Mesothelial cell of epicardium (in vitro differentiated cells): ENCODE measurements at regions not wholly inside any gene's neighbourhood (a gene's known extent, or its start where the extent isn't known, plus 50 kb on each side); places are given as distances from the start of the nearest gene placed in this dataset.
"Not testable (repeated sequence)": the region's sequence is repeated elsewhere in the genome, so short reads cannot be mapped to it uniquely, and the experiment has no call there.

Source experiments
- DNase-seq, 2 experiments: peaks; one replicate each; pipeline ENCODE4 v3.0.0; 2021; ENCODE audit warnings: low spot score in 2 of 2; ENCODE audit not compliant: unreplicated experiment in 2 of 2
- H3K27ac Mint-ChIP-seq: 2 replicates; pipeline ENCODE4 v1.8.0; 2021; ENCODE audit warnings: mixed read lengths
- H3K27me3 Mint-ChIP-seq: 2 replicates; pipeline ENCODE4 v1.8.0; 2021; ENCODE audit warnings: low read depth, mixed read lengths
- H3K36me3 Mint-ChIP-seq: 2 replicates; pipeline ENCODE4 v1.8.0; 2021; ENCODE audit warnings: mixed read lengths
- H3K4me1 Mint-ChIP-seq: 2 replicates; pipeline ENCODE4 v1.8.0; 2021; ENCODE audit warnings: mixed read lengths
- H3K4me3 Mint-ChIP-seq: 2 replicates; pipeline ENCODE4 v1.8.0; 2021; ENCODE audit warnings: mild to moderate bottlenecking, moderate library complexity, mixed read lengths
- H3K9me3 Mint-ChIP-seq: 2 replicates; pipeline ENCODE4 v1.8.0; 2021; ENCODE audit warnings: mixed read lengths
- TF ChIP-seq, protein P1 (sequence below): fragments of 200-600 bp; sonication (generic); IDR thresholded peaks from one replicate; pipeline ENCODE4 v1.5.0; 2021; ENCODE audit warnings: antibody characterized with exemption; ENCODE audit not compliant: unreplicated experiment

DNA sequence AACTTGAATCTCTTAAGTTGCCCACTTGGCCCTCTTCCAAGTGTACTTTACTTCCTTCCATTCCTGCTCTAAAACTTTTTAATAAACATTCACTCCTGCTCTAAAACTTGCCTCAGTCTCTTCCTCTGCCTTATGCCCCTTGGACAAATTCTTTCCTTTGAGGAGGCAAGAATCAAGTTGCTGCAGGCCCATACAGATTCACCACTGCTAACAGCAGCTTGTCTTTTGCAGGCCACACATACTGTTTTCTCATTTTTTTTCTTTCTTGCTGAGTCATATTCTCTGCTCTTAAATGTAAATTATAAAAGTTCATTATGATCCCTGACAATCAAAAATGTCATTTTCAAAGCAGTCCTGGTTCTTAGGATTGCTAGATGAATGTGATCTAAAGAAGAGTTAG is 1820.8 kb upstream of the FLRT2 start:
- TF ChIP-seq, protein P1, sequence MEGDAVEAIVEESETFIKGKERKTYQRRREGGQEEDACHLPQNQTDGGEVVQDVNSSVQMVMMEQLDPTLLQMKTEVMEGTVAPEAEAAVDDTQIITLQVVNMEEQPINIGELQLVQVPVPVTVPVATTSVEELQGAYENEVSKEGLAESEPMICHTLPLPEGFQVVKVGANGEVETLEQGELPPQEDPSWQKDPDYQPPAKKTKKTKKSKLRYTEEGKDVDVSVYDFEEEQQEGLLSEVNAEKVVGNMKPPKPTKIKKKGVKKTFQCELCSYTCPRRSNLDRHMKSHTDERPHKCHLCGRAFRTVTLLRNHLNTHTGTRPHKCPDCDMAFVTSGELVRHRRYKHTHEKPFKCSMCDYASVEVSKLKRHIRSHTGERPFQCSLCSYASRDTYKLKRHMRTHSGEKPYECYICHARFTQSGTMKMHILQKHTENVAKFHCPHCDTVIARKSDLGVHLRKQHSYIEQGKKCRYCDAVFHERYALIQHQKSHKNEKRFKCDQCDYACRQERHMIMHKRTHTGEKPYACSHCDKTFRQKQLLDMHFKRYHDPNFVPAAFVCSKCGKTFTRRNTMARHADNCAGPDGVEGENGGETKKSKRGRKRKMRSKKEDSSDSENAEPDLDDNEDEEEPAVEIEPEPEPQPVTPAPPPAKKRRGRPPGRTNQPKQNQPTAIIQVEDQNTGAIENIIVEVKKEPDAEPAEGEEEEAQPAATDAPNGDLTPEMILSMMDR = no peak
- Mint-ChIP-seq H3K4me3 (no peak overlapping the region), H3K4me1 (peaks cover 14% of the 10 kb centered on the region), H3K27ac (no peak overlapping the region), H3K36me3 (peaks cover 7% of the 10 kb centered on the region), H3K9me3 (no peaks in the 10 kb centered on the region), H3K27me3 (peaks cover 2% of the 10 kb centered on the region)
- no peak for DNase-seq

DNA sequence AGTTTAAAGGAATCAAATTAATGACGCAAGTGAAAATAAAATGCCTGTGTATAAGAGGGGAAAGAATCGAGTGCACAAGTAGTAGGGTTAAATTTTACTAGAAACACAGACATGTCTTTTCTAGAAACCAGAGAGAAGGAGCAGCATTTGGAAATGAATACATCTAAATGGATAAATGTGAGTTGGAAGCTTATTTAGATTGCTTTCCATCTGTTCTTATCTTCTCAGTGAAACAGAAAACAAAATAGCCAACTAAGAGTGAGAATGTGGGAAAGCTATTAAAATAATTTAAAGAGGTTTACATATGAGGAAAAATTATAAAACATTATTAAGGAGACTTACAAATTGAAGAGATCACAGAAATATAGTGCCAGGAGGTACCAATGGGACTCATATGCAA is 1818.9 kb upstream of the FLRT2 start:
- TF ChIP-seq, protein P1 = no peak
- no peak for DNase-seq
- peaks cover 24% of the 10 kb centered on the region for H3K4me1 Mint-ChIP-seq
- H3K4me3 Mint-ChIP-seq = no peak overlapping the region
- no peak overlapping the region for H3K27ac Mint-ChIP-seq
- H3K27me3 Mint-ChIP-seq = peaks cover 2% of the 10 kb centered on the region
- no peaks in the 10 kb centered on the region for H3K9me3 Mint-ChIP-seq
- H3K36me3 Mint-ChIP-seq = peaks cover 7% of the 10 kb centered on the region

DNA sequence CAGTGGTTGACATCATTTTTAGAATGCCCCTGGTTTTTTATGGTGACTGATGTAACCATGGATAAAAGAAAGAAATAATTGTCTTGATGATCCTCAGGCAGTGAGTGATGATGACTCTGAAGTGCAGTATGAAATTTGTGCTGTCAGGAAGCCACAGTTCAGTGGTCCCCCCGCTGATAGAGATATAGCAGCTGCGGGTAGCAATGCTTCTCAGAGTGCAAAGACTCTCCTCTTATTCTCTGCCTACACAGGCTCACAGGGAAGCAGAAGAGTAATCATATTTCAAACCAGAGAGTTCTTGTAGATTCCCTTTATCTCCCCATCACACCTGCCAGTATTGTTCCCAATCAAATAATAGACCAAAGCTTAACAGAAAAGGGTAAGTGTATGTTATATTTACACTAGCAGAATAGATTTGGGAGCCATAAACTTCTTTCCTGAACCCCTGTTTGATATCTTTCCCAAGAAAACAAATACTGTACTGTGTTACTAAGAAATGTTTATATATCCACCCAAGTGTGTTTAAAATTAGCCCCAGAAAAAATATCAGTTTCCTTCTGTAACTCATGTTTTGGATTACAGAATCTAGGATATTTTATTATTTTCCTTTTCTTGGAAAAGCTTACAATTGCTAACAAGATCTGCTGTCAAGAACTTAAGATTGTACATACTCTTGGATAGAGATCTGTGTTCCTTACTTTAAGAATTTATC is 1817.4 kb upstream of the FLRT2 start:
- Mint-ChIP-seq H3K27me3 (peaks cover 2% of the 10 kb centered on the region), H3K27ac (no peak overlapping the region), H3K9me3 (no peaks in the 10 kb centered on the region), H3K4me3 (no peak overlapping the region), H3K36me3 (peaks cover 7% of the 10 kb centered on the region), H3K4me1 (peaks cover 18% of the 10 kb centered on the region)
- TF ChIP-seq, protein P1 = no peak
- DNase-seq = no peak

DNA sequence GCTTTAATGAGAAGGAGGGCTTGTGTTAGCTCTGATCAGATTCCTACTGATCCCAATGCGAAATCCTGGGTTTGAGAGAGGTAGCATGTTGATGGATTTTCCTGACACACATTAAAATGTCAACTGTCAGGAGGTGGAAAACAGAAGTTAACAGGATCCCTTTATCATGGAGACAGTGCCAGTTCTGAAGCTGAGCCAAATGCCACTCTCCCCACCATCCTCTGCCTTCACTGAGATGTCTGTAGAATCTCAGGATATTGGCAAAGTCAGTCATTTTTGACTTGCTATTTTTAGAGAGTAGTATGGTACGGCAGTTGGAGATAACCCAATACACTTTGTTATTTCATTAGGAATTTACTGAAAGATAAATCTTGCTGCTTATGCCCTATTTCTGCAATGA is 1816.2 kb upstream of the FLRT2 start:
- no peak overlapping the region for H3K27ac Mint-ChIP-seq
- peaks cover 6% of the 10 kb centered on the region for H3K36me3 Mint-ChIP-seq
- H3K4me3 Mint-ChIP-seq = no peak overlapping the region
- peaks cover 18% of the 10 kb centered on the region for H3K4me1 Mint-ChIP-seq
- H3K27me3 Mint-ChIP-seq = peaks cover 2% of the 10 kb centered on the region
- TF ChIP-seq, protein P1 = no peak
- no peaks in the 10 kb centered on the region for H3K9me3 Mint-ChIP-seq
- DNase-seq = no peak

DNA sequence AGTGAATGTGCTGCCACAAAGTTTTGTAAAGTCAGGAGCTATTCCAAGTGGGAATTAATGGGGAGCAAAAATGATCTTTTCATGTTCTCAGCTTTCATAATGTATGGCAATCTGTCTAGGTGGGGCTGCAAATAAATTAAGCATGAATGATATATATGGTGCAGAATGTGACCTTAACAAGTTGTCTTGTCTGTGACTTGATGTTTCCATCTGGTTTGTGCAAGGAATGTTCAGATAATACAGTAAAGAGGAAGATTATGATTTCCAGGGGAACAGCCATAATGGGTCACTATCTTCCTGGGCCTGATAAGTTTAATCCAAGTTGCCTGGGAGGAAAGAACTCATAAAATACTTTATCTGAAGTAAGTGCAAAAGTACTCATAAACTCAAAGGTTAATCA is 1815.8 kb upstream of the FLRT2 start:
- DNase-seq = no peak
- Mint-ChIP-seq H3K27ac (no peak overlapping the region), H3K4me1 (peaks cover 18% of the 10 kb centered on the region), H3K9me3 (no peaks in the 10 kb centered on the region), H3K36me3 (peaks cover 2% of the 10 kb centered on the region), H3K4me3 (no peak overlapping the region), H3K27me3 (peaks cover 2% of the 10 kb centered on the region)
- TF ChIP-seq, protein P1 = no peak

DNA sequence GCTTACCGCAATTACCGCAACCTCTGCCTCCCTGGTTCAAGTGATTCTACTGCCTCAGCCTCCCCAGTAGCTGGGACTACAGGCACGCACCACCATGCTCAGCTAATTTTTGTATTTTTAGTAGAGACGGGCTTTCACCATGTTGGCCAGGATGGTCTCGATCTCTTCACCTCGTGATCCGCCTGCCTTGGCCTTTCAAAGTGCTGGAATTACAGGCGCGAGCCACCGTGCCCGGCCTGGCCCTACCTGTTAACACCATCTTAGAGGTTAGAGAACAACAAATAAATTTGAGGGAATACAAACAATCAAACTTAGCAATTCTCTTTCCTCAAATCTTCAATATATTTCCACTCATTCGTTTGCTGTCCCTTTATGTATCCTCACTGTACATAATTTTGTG is 1810.5 kb upstream of the FLRT2 start:
- H3K27me3 Mint-ChIP-seq, DNase-seq, H3K4me3 Mint-ChIP-seq, H3K36me3 Mint-ChIP-seq, H3K27ac Mint-ChIP-seq, H3K4me1 Mint-ChIP-seq, H3K9me3 Mint-ChIP-seq: not testable (repeated sequence)
